Coronary artery (tissue), 2 donors: ENCODE measurements at regions not wholly inside any gene's neighbourhood (a gene's known extent, or its start where the extent isn't known, plus 50 kb on each side); places are given as distances from the start of the nearest gene placed in this dataset.

Source experiments
- DNase-seq: peaks from one replicate; pipeline ENCODE4 v3.0.0-alpha.2; 2017; ENCODE audit warnings: low spot score
- H3K27ac ChIP-seq, 2 donors: fragments of 200-600 bp; sonication (generic); one replicate each; pipeline ENCODE4 v1.5.1; 2016 to 2019
- H3K4me3 ChIP-seq: fragments of 200-600 bp; sonication (generic); 2 replicates; pipeline ENCODE4 v1.5.1; 2016; ENCODE audit warnings: mild to moderate bottlenecking, moderate library complexity
- TF ChIP-seq, protein P1 (sequence below): fragments of 200-600 bp; sonication (generic); IDR thresholded peaks from one replicate; pipeline ENCODE4 v1.5.1; 2019; ENCODE audit warnings: antibody characterized with exemption

DNA sequence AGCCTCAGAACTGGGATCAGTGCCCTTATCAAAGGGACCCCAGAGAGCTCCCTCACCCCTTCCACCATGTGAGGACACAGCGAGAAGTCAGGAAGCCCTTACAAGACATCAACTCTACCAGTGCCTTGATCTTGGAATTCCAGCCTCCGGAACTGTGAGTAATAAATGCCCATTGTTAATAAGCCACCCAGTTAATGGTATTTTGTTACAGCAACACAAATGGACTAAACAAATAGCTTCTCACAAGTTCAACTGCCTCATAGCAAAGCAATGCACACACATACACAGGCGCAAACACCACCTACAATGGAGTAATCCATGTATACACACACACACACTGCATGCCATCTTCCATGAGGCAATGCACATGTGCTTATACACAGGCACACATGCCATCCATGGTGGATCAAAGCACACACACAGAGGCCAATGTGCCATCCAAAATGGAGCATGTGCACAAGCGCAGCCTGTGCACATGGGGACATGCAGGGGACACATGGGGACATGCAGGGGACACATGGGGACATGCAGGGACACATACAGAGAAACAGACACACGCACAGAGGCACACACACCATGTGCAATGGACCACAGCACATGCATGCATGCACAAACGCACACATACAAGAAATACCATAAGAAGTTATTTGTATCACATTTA, 137.6 kb upstream of the TBL1X start:
- no peak overlapping the region for H3K27ac ChIP-seq
- DNase-seq = no peak

DNA sequence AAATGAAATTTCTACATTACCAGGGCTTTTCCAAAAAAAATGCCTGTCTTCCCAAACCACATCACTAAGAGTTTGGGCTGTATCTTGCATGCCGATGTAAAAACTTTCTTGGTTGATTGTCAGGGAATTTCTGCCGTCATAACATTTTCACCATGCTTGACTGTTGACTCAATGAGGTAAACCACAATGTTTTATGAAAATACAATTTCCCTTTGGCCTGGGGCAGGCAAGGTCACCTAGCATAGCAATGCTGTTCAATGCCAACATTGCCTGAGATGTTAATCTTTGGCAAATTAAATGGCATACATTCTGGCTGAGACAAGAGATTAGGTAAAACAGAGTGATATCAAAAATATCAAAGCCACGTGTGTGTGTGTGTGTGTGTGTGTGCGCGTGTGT, 137.1 kb upstream of the TBL1X start:
- H3K4me3 ChIP-seq = no peak overlapping the region
- TF ChIP-seq, protein P1, sequence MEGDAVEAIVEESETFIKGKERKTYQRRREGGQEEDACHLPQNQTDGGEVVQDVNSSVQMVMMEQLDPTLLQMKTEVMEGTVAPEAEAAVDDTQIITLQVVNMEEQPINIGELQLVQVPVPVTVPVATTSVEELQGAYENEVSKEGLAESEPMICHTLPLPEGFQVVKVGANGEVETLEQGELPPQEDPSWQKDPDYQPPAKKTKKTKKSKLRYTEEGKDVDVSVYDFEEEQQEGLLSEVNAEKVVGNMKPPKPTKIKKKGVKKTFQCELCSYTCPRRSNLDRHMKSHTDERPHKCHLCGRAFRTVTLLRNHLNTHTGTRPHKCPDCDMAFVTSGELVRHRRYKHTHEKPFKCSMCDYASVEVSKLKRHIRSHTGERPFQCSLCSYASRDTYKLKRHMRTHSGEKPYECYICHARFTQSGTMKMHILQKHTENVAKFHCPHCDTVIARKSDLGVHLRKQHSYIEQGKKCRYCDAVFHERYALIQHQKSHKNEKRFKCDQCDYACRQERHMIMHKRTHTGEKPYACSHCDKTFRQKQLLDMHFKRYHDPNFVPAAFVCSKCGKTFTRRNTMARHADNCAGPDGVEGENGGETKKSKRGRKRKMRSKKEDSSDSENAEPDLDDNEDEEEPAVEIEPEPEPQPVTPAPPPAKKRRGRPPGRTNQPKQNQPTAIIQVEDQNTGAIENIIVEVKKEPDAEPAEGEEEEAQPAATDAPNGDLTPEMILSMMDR = no peak
- no peak for DNase-seq

More for the DNA sequence above, 137.6 kb upstream of the TBL1X start:
- no peak overlapping the region for H3K4me3 ChIP-seq
- TF ChIP-seq, protein P1 = no peak

DNA sequence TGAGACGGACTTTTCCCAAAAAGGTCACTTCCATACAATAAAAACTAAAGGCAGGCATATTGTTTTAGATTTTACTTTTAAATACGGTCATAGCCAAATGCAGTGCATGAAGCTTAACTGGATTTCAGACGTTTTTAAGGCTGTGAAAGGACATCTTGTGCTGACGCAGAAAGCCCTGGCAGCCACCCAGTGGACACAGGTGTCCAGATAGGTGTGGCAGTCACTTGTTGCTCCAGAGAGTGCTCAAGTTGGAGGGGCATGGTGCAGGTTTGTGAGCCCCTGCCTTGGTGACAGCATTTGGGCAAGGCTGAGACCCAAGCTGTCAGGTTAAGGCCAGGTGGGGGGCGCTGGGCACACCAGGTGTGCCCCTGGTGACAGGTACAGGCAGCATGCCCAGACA, 135.8 kb upstream of the TBL1X start:
- TF ChIP-seq, protein P1 = no peak
- no peak for DNase-seq
- no peak overlapping the region for H3K4me3 ChIP-seq

More for the DNA sequence above, 137.1 kb upstream of the TBL1X start:
- no peak overlapping the region for H3K27ac ChIP-seq

GRCh38 chrX:9330249-9330982, 134.4 kb upstream of the TBL1X start:
- H3K4me3 ChIP-seq = no peak overlapping the region
- TF ChIP-seq, protein P1 = no peak
- no peak for DNase-seq
- no peak overlapping the region for H3K27ac ChIP-seq

More for the DNA sequence above, 135.8 kb upstream of the TBL1X start:
- H3K27ac ChIP-seq = no peak overlapping the region

DNA sequence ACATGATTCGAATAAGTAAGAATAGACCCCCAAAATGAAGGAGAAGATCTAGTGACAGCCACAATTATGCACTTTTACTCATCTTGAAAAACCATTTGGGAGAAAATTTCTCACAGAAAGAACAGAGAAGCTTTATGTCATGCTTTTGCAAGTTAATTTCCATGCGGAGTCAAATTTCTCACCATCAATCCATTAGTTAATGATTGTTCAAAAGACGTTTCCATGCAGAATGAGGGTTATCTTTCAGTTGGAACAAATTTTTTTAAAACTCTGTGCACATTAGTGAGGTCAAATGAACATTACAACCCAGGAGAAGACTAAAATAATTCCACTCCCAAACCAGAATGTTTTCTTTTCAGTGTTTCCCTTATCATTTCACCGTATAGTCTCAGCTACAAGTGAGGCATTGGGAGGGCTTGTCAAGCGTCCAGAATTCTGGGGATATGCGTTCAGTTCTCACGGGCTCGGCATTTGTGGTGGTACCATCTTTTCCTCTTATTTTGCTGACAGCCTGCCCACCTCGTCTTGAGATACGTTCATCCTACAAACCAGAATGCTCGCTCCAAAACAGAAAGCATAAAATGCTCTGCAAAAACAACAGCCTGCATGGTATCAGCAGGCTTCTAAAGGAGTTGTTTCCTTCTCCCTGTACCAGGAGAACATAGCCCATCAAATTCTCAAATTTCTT, 130.8 kb upstream of the TBL1X start:
- peak overlapping the region in 1 of 2 donors; percentile 19 for H3K27ac ChIP-seq
- no peak for DNase-seq
- TF ChIP-seq, protein P1 = no peak
- H3K4me3 ChIP-seq = peak overlapping the region; percentile 37

DNA sequence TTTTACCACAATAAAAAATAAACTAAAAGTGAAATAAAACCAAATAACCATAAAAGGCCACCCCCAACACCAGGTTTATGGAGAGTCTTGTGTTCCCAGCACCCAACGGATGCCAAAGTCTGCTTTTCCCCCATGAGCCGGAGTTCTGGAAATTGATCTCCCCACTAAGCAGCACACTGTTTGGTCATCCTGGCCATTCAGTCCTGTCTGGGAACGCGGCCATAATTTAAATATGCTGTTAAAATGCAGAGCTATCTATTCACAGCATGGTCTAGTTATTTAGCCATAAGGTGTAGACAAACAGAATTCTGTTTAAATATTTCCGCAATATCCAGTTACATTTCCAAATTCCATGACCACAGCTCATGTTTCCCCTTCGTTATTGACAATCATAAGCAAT, 129.6 kb upstream of the TBL1X start:
- DNase-seq = no peak
- TF ChIP-seq, protein P1 = no peak

More for the DNA sequence above, 129.6 kb upstream of the TBL1X start:
- Histone ChIP-seq H3K4me3 (no peak overlapping the region), H3K27ac (no peak overlapping the region)
